SK-MEL-5 (cell line): ENCODE measurements at regions not wholly inside any gene's neighbourhood (a gene's known extent, or its start where the extent isn't known, plus 50 kb on each side); places are given as distances from the start of the nearest gene placed in this dataset.
"Not testable (repeated sequence)": the region's sequence is repeated elsewhere in the genome, so short reads cannot be mapped to it uniquely, and the experiment has no call there.

Experiments used
- DNase-seq: peaks from one replicate; pipeline ENCODE4 v3.0.0-alpha.2; 2016; ENCODE audit warnings: low read depth, low spot score
- in situ Hi-C: cut with HindIII; loops from 2 replicates; pipeline ENCODE4 v1.10.0; 2016; ENCODE audit warnings: low sequenced_read_pairs, high pct_unique_total_duplicates, low pct_unique_long_range_greater_than_20kb

DNA sequence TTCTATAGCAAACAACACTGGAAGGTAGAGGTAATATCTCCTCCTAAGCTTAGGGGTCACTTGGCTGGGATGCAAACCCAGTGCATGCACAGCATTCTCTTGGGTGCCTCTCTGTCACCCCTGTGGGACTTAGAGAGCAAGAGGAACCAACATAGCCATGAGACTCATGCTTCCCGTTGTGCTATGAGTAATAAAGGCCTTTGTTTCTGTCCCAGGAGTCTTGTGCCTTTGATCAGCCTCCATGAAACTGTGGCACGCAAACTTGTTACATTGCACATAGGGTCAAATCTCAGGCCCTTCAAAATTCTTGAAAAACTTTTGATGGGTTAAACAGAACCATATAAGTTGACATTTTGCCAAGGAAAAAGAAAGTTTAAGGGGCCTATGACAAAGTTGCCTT is 272.8 kb downstream of the TAF11L14 start:
- DNase-seq: peak; percentile 57

DNA sequence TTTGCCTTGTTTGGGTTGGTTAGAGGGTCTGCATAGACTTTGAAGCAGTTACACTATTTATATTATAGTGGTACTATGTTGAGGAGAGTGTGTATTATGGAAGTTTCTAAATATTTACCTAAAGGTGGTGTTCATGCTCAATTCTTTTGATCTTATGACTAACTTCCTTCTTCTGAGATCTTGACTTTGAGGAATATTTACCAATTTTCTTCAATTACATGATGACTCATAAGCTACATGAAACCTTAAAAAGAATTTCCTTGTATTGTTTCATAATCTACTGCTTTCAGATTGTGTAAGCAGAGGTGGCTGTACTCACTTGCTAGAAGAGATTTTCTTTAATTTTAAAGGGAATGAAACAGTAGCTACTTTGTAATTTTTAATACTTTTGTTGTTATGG is 276.1 kb downstream of the TAF11L14 start:
- no peak for DNase-seq
- in situ Hi-C loops: no loop called here

More for the DNA sequence above, 272.8 kb downstream of the TAF11L14 start:
- in situ Hi-C loops: no loop called here

DNA sequence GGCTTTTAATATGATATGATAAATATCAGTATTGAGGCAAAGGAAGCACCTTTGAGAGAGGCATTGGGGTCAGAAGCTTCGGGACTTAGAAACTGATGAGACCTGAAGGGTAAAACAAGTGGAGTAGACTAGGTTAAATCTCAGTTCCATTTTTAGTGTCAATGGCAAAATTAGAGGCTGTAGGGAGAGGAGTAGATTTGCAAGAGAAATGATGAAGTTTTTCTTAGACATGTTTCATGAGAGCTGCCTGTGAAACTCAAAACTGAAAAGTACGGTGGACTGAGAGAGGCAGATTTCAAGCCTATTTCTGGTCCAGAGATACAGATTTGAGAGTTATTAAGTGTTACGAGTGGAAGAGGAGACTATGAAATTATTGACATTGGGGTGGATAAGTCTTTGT is 278.5 kb downstream of the TAF11L14 start:
- in situ Hi-C loops: no loop called here
- no peak for DNase-seq

DNA sequence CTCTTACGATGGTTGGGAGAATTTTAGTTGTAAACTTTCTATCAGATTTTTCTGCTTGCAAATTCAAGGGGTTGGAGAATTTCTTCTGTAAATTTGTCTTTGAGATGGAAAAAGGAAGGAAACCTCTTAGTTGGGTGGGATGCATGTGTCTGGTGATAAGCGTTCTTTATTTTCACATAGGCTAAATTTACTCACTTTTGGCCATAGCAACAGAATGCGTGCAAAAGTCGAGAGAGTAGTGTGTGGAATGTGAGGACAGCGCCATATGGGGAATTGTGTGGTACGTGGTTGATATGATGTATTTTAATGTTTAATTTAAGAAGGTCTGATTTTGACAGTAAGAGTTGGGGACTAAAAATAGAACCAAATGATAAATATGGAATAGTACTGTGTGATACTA is 282.2 kb downstream of the TAF11L14 start:
- in situ Hi-C loops: no loop called here
- no peak for DNase-seq

DNA sequence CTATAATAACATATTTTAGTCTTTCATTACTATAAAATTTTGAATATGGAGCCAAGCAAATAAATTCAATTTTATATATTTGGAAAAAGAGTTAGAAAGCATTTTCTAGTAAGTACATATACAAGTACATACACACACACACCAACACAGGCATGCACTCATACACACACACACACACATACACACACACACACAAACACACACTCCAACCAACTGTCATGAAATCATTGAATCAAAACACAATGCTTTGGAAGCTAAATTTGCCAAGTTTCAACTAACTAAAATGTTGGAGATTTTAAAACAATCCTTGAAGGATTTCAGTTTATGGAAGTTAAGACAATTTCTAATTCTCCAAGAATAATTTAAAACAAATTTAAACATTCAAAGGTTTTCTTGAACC is 283.2 kb downstream of the TAF11L14 start:
- in situ Hi-C loops: no loop called here
- no peak for DNase-seq

DNA sequence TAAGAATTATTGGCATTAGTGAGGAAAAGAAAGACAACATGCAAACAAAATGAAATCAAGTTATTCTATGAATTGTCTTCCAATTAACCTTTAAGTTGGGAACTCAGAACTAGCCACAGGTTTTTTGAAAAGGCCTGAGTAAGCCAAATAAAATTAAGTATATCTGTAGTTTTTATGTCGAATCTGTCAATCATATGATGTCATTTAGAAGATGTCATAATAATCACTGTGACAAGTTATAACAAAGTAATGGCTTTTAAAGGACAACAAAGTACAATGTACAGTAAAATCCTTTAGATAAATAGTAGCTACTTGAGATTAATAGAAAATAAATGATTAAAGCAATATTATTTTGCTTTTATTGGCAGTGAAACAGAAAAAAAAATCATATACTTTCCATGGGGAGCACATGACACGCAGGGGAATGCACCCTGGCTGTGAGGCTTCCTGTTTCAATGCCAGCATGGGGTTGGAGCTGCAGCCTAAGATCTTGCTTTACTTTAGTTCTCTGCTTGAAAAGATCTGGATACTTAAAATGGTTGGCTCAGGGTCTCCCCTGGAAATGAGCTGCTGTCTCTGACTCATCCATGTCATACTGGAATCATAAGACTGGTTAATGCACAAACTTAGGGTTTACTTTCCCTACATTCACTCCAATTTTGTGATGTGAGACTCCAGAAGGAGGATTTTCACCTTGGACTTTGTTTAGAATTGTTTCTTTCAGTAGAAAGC is 284.3 kb downstream of the TAF11L14 start:
- in situ Hi-C loops: no loop called here
- peak; percentile 79 for DNase-seq

DNA sequence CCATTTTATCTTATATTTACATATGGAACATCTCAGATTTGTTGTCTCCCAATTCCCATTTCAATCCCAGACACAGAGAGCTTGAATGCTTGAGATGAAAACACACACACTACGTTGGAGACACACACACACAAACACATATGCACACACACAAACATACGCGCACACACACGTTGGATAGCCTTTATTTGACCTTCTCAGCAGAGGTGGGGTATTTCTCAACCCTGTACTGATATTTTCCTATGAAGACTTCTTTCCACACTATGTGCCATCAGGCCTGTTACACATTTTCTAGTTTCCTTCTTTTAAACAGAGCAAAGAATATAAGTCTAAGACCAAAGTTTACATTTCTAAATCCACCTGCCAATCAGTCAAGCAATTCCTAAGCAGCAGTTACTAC is 291.0 kb downstream of the TAF11L14 start:
- DNase-seq: no peak
- in situ Hi-C loops: no loop called here

DNA sequence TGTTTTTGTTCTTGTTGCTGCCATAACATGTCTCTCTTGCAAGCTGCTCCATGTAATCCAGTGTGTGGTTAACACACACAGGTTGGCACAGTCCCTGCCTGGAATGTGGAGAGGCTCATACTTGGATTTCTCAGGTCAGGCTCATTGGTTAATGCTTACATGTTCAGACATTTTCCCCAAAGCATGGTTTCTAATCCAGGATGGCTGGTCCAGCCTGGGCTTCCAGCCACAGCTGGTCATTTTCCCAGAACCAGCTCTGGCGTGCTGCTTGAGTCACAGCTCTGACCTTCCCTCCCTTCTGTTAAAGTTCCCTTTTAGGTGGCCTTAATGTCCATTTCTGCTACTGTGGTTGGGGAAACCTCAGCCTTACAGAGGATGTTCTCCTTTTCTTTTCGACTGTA is 294.3 kb downstream of the TAF11L14 start:
- no peak for DNase-seq
- in situ Hi-C loops: no loop called here

DNA sequence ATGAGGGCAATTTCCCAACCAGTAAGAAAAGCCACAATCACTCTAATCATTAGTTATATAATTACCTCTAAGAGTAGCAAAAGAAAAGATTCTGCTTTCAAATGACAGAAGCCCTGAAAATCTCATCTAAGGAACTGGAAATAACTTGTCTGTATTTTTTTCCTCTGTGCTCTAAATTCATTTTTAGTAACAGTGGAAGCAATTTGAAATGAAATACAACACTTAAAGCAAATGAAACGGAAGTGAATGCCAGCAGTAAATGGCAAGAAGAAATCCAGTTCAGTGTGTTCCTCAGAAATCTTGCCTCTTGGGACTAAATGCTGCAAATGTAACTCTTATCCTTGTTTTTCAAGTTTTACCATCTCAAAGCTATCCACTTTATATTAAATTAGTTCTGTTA is 294.9 kb downstream of the TAF11L14 start:
- DNase-seq: no peak
- in situ Hi-C loops: no loop called here

DNA sequence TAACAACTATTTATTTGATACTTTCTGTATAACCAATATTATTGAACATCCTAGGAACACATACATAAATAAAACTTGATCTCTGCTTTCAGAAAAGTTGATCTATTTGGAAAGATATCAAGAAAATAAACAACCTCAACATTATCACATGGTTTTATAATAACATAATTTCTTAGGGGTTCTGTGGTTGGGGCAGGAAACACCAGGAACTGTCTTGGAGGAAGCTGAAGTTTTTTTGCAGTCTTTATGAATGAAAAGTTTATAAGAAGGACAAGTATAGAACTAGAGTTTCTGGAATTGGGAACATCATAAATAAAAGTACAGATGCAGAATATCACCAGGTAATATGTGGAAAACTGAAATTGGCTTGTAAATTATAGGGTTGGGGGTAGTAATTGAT is 296.1 kb downstream of the TAF11L14 start:
- in situ Hi-C loops: no loop called here
- DNase-seq: no peak

DNA sequence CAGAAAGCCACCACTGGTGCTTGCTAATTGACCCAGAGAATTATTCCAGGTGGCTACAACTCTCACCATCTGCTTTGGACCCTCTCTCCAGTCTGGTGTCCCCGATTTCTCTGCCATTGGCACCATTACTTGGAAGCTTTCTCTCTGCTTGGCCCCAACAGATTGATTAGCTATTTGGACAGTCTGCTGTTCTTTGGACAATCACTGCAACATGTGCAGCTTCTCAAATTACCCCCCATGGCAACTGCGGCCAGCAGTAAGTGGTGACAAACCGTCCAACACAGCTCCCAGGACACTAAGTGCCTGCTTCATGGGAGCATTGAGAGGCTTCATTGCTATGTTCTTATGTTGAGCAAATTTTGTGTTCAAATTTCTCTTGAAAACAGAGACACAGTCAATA is 309.8 kb downstream of the TAF11L14 start:
- no peak for DNase-seq
- in situ Hi-C loops: no loop called here

DNA sequence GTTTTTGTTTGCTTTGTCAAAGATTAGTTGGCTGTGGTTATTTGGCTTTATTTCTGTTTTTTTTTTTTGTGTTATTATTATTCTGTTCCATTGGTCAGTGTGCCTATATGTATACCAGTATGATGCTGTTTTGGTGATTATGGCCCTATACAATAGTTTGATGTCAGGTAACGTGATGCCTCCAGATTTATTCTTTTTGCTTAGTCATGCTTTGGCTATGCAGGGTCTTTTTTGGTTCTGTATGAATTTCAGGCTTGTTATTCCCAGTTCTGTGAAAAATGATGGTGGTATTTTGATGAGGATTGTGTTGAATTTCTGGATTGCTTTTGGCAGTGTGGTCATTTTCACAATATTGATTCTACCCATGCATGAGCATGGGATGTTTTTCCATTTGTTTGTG is 312.8 kb downstream of the TAF11L14 start:
- in situ Hi-C loops: no loop called here
- DNase-seq: no peak

DNA sequence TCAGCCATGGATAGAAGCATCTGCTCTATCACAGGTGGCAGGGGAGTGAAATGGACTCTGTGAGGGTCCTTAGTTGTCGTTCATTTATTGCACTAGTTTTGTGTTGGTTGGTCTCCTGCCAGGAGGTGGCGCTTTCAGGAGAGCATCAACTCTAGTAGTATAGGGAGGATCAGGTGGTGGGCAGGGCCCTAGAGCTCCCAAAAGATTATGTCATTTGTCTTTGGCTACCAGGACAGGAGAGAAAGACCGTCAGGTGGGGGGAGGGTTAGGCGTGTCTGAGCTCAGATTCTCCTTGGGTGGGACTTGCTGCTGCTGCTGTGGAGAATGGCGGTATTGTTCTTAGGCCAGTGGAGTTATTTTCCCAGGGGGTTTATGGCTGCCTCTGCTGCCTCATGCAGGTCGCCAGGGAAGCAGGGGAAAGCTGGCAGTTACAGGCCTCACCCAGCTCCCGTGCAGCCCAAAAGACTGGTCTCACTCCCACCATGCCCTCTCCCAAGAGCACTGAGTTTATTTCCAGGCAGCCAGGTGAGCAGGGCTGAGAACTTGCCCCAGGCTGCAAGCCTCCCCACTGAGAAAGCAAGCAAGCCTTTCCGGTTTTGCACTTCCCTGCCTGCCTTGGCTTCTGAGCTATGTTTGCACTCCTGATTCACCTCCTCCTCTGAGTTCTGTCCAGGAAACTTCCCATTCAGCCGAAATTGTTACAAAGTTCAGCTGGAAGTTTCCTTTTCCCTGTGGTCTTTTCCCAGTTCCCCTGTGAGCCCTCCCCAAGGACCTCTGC is 317.3 kb downstream of the TAF11L14 start:
- DNase-seq: peak; percentile 83
- in situ Hi-C loops: no loop called here

DNA sequence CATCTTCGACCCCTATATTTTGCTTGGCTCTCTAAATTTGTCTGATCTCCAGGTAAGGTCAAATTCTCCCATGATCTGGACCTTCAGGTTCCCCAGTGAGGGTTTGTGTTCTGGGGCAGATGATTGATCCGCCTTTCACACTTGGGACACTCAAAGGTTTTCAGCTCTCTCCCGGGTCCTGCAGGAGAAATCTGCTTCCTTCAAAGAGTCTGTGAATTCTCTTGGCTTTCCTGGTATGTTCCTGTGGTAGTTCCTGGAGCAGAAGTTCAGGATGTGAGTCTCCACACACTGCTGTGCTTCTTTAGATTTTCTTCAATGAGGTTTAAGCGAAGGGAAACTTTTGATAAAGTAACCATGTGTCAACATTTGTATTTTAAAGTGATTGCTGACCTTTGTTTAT is 318.0 kb downstream of the TAF11L14 start:
- in situ Hi-C loops: no loop called here
- DNase-seq: no peak

DNA sequence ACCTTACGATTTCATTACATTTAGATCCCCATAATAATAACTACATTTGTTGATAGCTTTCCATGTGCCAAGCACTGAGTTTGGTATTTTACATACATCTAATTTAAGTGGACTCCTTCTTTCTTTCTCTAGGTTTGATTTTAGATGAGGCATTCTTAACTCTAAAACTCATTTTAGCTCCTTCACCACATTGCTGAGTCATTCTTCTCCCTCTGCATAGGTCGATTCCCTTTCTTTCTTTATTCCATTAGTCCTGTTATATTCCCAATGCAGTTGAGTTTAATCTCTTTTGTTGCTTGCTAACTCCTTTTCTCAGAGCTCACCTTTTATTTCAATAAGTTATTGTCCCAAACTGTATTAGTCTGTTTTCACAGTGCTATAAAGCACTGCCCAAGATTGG is 329.8 kb downstream of the TAF11L14 start:
- DNase-seq: no peak
- in situ Hi-C loops: no loop called here

DNA sequence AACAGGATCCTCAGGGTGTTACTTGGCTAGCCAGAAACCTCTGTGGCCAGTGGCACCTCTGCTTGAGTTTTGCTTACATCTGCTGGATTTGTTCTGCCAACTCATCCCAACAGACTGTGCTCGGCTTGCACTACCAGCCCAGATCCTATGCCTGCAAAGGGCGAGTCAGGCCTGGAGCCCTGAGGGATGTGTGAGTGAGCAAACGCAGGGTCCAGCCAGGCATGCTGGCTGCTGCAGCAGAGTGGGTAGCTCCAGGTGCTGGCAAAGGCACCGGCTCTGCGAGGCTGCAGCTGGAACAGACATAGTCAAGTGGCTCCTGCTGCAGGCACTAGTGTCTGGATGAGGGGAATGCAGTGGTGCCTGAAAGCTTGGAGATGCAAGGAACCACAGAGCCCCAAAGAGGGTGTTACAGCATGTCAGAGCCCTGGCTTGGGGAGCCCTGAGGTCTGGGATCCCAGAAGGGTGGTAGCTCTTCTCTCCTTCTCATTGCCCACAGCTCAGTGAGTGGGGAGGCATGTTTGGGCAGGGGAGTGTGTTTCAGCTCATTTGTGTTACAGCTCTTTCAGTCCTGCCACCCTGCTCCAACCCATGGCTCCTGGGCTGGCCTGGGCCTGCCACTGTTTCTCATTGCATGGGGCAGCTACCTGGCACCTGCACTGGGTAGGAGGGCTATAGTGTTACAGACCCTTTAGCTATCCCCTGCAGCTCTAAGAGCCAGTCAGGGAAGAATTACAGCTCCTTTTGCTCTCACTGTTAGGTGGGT is 332.6 kb downstream of the TAF11L14 start:
- DNase-seq: no peak
- in situ Hi-C loops: no loop called here

DNA sequence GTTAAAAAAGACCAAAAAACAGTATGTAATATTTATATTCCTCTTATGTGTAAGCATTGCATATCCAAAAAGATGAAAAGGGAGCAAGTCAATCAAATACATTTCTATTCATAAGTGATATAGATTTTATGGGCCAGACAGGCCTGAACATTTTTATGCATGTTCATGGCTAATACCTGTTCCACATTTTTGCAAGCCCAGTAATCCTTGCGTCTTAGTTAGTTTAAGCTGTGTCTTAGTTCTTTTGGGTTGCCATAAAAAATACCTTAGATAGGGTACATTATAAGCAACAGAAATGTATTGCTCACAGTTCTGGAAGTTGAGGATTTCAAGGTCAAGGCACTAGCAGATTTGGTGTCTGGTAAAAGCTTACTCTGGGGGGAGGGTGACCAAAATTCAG is 342.1 kb downstream of the TAF11L14 start:
- DNase-seq: no peak
- in situ Hi-C loops: no loop called here

DNA sequence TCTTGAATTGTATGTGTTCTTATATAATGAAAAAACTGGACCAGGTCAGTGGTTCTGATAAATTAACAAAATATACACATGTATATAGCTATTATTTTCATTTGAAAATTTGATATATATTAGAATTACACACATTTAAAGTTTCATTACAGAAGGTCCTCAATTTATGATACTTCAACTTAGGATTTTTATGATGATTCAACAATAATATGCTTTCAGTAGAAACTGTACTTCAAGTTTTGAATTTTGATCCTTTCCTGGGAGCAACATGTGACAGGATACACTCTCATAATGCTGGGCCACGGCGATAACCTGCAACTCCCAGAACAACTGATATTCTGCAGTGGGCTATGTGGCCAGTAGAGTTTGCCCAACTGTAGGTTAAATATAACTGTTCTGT is 344.7 kb downstream of the TAF11L14 start:
- no peak for DNase-seq
- in situ Hi-C loops: no loop called here

DNA sequence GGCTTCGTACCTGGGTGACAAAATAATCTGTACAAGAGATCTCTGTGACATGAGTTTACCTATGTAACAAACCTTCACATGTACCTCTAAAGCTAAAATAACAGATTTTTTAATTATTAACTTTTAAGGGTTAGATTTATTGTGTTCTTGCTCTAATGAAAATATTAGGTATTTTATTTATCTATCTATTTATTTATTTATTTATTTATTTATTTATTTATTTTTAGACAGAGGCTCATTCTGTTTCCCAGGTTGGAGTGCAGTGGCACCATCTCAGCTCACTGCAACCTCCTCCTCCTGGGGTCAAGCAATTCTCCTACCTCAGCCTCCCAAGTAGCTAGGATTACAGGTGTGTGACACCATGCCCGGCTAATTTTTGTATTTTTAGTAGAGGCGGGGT is 348.4 kb downstream of the TAF11L14 start:
- not testable (repeated sequence) for DNase-seq

More for the DNA sequence above, 348.4 kb downstream of the TAF11L14 start:
- in situ Hi-C loops: not testable (repeated sequence)
